Transverse colon (tissue), 4 donors: ENCODE measurements at regions not wholly inside any gene's neighbourhood (a gene's known extent, or its start where the extent isn't known, plus 50 kb on each side); places are given as distances from the start of the nearest gene placed in this dataset.

ENCODE experiments used
- CTCF ChIP-seq, 5 experiments: fragments of 200-600 bp in 3 of 5; fragments of 450-650 bp in 2 of 5; sonication (generic) in 3 of 5; IDR thresholded peaks; 1 replicate in 2 of 5; 2 replicates in 3 of 5; pipeline ENCODE4 v1.5.1; 2016 to 2017; ENCODE audit warnings: antibody characterized with exemption in 5 of 5, inconsistent platforms in 3 of 5, mild to moderate bottlenecking in 2 of 5, moderate library complexity in 1 of 5
- EP300 ChIP-seq: sonication (generic); formaldehyde crosslinking; IDR thresholded peaks from one replicate; pipeline ENCODE4 v1.6.1; 2017; ENCODE audit warnings: antibody characterized with exemption, low read depth
- POLR2AphosphoS5 ChIP-seq, 3 donors: sonication (generic); formaldehyde crosslinking; IDR thresholded peaks; one replicate each; pipeline ENCODE4 v1.6.1; 2016; ENCODE audit warnings: antibody characterized with exemption in 3 of 3

GRCh38 chr12:76633415-76633814 is 73.8 kb upstream of the OSBPL8 start:
- TF ChIP-seq CTCF (IDR thresholded peaks at IDR 0.05), result no peak
- no peak for TF ChIP-seq POLR2AphosphoS5 (IDR thresholded peaks at IDR 0.05)
- no peak for TF ChIP-seq EP300
